SK-N-MC (cell line): ENCODE measurements at regions not wholly inside any gene's neighbourhood (a gene's known extent, or its start where the extent isn't known, plus 50 kb on each side); places are given as distances from the start of the nearest gene placed in this dataset.

Experiments
- EZH2 ChIP-seq: fragments of 200-600 bp; sonication (generic); IDR thresholded peaks from one replicate; pipeline ENCODE4 v1.6.1; 2017; ENCODE audit warnings: antibody characterized with exemption
- FOXP2 ChIP-seq: optimal IDR thresholded peaks from 2 replicates; pipeline ENCODE3; 2011; ENCODE audit warnings: mild to moderate bottlenecking, moderate library complexity; ENCODE audit not compliant: insufficient read depth; ENCODE audit errors: extremely low read length, control extremely low read depth
- POLR2AphosphoS5 ChIP-seq: IDR thresholded peaks from 2 replicates; pipeline ENCODE4 v1.6.1; 2012; ENCODE audit warnings: mild to moderate bottlenecking, low read depth, low read length, borderline replicate concordance

DNA sequence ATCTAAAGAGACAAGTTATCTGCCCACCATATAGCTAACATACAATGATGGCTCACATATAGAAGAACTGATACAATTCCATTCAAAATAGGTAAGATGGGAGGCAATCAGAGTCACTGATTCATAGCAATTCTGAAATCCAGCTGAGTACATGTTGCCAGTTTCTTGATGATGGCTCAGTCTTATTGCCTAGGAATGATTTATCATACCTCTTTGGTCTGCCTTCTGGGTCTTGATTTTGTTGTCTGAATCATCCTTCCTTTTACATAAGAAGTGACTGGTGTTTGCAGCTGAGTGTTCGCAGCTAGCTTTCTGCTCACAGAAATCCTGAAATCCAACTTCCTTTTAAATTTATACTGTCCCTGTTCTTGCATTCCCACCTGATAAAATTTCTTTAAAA is 463.2 kb upstream of the MGAT4C start:
- no peak for TF ChIP-seq EZH2
- no peak for TF ChIP-seq POLR2AphosphoS5
- TF ChIP-seq FOXP2, result no peak
